NOMO-1 treated with DMSO at 0.1 percent for 48 hours (cell line): ENCODE measurements at regions not wholly inside any gene's neighbourhood (a gene's known extent, or its start where the extent isn't known, plus 50 kb on each side); places are given as distances from the start of the nearest gene placed in this dataset.
A peak's percentile ranks its signal among the peaks of the same experiment; 100 is the strongest.

ENCODE experiments used
- DNase-seq: peaks from one replicate; lab custom pipeline; 2025; ENCODE audit not compliant: unreplicated experiment; lab: John Stamatoyannopoulos, UW

DNA sequence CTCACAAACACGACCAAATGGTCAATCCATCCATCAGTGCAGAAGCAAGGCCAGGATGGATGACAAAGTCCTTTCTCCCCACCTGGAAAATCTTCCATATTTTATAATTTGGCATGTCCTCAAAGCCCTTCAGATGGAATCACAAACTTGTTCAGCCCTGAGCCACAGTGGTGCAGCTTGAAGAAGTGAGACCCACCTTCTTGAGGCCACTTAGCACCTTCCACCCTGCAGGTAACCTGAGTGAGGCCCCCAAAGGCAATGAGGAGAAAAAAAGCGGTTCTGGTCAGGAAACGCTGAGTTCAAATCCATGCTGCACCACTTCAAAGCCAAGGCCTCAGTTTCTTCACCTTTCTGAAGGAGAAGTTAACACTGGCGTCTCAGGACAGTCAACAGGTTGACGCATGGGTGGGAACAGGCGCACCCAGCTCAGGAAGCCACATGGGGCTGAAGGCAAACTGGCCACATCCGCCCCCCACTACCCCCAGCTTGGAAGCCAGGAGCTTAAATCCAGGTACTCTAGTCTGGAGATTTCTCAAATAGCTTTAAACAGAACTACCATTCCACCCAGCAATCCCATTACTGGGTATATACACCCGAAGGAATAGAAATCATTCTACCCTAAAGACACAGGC is 320.4 kb downstream of the BCL11B start:
- no peak for DNase-seq

DNA sequence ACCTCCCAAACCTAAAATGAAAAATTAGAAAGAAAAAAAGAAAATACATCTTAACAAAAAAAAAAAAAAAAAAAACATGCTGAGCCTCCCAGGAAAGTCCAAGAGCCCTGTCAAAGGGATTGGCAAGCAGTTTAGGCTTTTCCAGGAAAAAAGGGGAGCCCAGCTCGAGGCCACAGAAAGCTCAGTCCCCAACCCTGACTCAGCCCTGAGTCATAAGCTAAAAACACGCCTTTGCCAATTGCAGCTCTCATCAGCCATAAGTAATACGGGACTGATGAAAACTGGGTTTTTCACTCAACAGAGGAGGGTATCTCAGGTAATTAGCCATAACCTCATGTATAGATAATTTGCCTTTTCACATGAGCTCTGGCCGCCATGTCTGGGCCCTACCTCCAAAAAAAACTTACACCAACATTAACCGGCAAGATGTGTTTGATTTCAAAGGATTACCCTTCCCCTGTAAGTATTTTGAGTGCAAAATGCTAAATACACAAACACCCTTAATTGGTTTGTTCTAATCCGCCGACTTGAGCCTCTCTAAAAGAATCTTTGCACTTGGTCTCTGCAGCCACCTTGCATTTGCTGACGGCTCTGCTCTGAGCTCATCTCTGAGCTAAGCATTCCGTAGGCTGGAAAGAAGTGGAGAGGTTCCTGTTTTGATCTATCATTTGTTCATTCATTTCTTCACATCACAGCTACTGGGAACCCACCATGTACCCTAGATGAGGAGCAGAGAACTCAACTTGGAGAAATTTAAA is 319.2 kb downstream of the BCL11B start:
- no peak for DNase-seq

DNA sequence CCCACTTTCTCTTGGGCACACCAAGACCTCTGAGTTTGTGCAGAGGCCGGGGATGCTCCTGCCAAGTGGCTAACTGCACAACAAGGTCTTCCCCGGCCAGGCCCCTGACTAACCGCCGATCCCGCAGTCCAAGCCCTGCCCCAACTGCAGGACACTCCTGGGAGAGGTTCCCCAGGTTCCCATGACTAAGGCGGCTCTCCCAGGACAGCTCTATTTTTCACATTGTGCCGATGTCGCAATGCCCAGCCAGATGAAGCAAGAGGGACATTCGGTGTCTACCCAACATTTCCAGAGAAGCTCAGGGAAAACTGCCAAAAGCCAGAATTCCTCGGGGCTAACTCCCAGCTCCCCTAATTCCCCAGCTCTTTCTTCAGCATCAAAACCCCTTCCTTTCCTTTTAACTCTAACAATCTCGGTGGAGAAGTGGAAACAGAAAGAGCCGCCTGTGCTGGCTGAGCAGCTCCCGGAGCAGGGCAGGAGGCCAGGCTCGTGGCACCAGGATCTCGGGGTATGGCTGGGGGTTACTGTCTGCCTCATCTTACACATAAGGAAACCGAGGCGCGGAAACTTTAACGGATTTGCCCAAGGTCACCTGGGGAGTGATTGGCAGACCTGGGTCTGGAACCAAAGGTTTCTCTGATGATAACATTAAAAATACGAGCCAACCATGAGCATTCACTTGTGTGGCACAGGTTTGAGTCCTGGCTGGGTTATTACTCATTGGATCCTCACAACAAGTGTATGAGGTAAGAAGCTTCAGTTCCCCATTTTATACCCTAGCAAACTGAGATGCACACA is 318.2 kb downstream of the BCL11B start:
- no peak for DNase-seq

DNA sequence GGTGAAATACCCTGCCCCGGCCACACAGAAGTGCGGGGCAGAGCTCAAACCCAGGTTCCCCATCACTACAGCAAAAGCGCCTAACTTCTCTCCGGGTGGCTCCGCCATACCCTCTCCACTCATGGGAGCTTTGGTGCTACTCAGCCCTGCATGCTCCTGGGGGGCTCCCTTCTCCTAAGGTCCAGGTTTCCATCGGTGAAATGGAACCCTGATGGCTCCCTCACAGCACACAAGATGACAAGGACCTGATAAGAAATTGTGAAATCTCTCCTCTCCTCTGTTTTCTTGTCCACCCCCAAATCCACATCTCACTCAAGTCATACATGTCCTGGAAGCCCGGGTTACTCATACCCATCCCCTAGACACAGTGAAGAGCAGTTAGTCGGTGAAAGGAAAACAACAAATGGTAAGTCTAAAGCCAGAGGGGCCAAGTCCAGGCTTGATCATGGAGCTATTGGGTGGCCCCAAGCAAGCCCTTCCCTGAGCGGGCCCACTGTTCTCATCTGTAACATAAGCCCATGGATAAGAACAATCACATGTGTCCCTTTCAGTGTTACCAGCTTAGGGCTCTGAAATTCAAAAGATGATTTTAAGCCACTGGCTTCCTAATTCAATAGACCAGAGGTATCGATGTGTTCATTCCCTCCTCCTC is 317.5 kb downstream of the BCL11B start:
- DNase-seq: no peak

DNA sequence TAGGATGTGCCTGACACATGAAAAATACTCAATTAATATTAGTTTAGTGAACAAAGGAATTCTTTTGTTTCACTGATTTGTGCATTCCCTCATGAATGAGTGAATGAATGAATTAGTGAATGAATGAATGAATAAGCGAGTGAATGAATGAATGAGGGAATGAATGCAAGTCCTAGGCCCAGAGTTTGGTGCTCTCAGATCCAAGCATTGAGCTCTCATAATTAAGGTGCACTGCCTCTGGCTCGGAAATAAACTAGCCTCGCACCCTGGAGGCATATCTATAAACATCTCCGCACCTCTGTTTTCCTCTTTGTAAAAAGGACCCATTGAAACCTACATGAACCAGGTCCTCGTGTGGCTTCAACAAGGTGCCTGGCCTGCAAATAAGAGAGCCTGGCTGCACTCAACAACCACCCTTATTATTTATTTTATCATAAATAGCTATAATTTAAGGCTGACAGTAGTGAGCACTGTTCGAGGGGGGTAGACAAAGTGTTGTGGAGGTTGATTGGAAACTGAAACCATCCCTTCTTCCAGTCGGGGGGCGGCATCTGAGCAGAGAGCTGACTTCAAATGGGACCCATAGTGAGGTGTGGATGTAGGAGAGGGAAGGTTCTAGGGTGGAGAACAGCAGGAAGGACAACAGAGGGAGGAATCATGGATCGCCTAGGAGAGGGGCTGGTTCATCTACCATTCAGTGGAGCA is 316.8 kb downstream of the BCL11B start:
- DNase-seq: no peak

DNA sequence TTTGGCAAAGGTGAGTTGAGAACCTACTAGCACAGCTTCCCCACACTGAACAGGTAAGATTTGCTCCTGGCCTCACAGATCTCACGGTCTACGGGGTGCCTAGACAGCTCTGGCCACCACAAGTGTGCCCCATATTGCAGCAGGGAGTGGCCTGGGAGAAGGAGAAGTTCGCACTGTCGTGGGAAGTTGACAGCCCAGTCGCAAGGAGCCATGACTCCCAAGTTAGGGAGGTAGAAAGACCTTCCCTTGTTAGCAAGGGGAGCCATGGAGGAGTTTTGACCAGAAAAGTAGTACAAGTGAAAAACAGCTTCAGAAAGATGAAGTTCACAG is 316.3 kb downstream of the BCL11B start:
- DNase-seq: no peak

DNA sequence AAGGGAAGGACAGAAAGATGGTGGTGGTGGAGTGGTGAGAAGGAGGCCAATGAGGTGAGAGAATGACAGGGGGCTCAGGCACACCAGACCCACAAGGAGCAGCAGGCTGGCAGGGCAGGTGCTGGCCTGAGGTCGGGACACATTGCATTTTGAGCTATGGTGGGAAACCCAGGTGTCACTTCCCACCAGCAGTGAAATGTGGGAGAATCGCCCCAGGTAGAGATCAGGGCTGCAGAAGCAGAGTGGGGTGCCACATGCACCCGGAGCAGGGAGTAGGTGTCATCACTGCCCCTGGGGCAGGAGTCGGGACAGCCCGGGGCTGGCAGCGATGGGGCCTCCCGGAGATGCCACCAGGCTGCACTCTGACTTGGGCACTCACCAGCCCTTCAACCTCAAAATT is 315.8 kb downstream of the BCL11B start:
- no peak for DNase-seq

DNA sequence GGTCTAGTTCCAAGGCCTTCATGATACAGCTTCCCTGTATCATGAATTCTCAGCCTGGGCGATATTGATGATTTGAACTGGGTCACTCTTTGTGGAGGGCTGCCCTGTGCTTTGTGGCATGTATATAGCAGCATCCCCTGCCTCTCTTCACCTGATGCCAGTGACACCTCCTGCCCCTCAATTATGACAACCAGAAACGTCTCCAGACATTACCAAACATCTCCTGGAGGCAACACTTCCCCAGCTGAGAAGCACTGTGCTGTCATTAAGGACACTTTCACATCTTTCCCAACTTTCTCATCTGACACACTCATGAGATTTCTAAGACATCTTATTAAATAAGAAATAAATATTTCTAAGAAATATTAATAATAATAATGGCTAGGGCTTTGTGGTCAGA is 315.3 kb downstream of the BCL11B start:
- no peak for DNase-seq

DNA sequence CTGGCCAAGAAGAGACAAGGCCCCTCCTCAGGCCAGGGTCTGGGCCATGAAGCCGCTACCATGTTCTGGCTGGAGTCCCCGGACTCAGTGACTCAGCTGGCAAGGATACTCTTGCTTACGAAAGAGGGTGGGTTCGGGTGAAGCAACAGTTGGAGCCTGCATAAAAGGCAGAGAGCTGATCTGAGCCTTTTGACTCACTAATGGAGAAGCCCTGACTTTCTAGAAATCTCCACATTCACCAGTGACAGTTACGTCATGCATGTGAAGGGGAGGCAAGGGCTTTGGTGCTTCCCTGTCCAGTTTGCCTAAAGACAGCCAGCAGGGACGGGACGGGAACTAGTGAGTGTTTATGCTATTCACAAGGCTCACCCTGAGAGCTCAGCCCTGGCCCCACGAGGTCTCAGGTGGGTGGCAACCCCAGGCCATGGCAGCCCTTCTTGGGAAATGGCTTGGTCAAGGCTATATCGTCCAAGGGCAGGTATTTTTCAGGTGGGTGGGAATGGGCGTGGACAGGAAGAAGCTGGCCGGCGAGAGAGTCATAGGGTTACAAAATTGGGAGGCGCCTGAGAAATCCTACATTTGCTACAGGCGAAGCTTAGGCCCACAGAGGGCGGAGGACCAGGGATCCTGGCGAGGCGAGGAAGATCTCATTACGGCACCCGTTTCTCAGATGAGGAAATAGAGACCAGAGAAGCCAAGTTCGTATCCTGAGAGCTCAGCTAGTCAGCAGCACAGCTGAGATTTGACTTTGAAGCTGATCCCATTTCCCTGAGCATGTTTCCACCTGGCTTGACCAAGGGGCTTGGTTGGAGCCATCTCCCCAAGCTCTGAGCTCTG is 314.6 kb downstream of the BCL11B start:
- DNase-seq: peak; percentile 84

DNA sequence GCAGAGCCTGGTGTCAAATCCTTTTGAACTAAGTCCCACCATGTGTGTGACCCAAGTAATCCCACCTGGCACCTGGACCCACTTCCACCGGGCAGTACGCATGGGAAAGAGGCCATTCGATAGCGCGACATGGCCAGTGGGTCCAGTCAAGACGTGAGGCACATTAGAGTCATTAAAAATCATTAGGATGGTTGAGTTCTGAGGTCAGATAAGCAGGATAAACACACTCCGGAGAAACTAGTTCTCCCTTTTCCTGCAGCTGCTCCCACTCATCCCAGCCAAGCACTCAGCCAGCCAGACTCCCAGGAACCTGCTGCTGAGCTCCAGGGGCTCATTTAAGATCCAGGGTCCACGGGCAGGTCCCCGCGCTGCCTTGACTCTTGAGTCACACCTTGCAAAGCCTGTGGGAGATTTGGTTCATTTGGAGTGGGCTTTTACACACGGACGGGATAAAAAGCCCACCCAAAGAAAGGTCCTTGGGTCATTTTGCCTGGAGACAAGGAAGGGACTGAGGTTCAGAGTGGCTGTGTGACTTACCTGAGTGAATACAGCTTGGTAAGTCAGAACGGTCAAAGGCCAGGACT is 313.9 kb downstream of the BCL11B start:
- no peak for DNase-seq

DNA sequence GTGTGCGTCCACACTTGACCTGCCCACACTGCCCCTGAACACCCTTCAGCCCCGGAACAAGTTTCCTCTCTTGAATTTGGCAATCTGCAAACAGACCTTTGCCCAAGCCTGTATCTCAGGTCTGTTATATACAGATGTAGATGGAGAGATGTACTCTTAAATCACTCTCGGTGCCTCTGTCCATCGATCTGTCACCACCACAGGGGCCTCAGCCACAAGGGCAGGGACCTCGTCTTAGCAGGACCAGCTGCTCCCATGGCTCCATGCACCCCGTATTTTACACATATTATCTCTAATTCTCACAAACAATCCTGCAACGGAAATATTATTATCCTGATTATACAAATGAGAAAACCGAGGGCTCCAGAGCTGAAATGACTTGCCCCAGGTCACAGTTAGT is 313.4 kb downstream of the BCL11B start:
- DNase-seq: no peak

DNA sequence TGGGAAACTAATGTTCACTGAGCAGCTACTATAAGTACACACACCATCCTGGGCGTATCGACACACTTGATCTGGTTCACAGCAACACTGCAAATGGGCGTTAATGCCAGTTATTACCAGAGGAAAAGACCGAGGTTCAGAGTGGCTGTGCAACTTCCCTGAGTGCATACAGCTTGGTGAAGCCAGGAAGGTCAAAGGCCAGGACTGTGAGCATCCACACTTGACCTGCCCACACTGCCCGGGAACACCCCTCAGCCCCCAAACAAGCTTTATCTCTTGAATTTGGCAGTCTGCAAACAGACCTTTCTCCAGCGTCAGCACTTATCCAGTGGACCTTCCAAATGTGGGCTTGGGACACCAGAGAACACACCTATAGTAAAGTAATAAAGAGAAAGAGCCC is 312.6 kb downstream of the BCL11B start:
- no peak for DNase-seq

DNA sequence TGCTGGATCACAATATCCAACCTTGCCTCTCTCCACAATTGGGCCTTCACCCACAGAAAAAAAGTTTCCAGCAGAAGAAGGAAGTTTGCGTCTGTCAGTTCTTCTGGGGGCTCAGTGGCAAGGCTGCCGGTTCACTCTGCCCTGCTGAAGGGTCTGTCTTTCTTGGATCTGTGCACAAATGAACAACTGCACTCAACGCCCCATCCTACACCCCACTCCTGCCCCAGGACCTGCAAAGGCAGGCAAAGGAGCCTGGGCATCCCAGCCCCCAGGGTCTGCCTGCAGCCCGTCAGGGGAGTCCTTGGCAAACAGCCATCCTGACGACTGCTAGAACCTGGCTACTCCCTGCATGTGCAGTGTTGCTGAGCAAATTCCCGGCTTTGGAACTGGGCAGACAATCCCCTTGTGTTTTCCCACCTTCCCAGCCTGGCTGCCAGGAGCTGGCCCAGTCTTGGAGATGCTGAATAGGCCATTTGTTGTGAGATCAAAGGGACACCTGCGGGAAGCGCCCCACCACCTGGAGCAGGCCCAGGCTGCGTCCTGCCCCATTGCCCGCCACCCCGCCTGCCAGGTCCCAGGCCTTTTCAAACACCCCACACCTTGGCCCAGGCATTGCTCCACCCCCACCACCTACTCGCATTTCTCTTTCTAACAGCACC is 311.9 kb downstream of the BCL11B start:
- DNase-seq: no peak

DNA sequence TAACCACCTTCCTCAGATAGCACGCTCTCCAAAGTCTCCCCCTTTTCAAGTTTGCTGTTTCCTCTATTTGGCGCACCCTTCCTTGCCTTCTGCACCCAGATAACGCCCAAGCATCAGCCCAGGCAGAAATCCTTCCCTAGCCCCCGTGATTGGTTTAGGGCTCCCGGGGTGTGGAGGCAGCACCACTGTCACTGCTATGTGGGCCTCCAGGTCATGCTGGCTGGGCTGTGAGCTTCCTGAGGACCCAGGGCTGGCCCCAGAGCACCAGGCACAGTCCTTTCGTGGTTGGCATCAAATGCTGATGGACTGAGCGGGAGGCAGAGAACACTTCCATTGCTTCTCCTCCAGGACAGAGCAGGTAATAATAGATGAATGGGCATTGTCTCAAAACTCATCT is 311.4 kb downstream of the BCL11B start:
- DNase-seq: no peak

DNA sequence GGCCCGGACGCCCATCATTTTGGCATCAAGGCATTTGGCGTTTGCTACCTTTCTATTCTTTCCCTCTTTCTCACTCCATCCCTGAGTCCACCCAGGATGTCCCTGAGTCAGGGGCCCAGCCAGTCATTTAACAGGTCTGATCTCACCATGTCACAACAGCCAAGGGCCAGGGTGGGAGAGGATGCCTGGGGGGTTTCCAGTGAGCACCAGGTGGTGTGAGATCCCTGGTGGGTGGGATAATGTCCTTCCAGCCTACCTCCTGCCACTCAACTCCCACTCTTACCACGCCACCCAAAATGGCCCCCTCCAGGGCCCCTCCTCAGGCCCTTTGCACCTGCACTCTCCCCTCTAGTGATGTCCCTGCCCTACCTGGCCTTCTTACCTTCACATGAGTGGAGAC is 310.8 kb downstream of the BCL11B start:
- DNase-seq: no peak

DNA sequence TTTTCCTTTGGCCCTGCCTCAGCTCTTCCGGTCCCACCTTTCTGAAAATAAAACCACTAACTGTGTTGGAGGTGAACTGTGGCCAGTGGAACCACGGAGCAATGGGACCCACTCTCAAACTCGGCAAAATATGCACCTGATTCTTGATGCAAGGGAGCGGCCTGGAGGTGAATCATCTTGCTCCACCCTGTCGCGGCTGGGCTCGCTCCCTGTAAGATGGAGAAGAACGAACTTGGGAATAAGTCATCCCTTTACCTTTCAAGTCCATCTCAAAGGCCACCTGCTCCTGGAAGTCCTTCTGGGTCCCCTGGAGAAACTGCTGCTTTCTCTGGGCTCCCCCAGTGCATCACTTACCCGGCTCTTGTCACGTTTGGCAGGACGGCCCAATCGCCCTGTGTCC is 309.9 kb downstream of the BCL11B start:
- DNase-seq: no peak

DNA sequence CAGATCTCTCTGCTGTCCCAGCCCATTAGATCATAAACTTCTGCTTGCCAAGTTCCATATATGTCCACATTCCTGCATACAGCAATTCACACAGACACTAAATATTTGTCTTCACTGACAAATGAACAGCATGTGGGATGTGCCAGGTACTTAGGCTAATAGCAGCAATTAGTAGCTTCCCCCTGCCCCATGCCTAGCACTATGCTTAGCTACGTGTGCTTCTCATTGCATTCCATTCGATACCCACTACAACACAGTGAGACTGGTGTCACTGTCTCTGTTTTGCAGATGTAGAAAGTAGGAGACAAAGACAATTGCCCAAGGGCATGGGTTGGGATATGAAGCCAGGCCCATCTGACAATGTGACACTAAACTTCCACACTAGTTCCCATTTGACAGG is 308.4 kb downstream of the BCL11B start:
- DNase-seq: no peak

DNA sequence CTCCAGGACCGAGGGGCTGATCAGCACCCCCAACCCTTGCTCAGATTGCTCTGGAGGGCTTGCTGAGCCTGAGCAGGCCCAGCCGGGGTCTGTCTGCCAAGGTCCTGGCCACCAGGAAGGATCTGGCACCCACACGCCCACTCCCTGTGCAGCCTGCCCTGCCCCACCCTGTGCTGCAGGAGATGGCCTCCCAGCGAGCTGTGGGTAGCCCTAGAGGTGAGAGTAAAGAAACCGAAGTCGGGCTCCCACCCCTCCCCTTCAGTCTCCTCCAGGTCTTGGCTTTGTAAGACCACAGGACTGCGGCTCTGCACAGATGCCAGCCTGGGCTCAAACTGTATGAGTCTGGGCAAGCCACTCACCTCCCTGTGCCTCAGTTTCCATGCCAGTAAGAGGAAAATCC is 307.8 kb downstream of the BCL11B start:
- no peak for DNase-seq

DNA sequence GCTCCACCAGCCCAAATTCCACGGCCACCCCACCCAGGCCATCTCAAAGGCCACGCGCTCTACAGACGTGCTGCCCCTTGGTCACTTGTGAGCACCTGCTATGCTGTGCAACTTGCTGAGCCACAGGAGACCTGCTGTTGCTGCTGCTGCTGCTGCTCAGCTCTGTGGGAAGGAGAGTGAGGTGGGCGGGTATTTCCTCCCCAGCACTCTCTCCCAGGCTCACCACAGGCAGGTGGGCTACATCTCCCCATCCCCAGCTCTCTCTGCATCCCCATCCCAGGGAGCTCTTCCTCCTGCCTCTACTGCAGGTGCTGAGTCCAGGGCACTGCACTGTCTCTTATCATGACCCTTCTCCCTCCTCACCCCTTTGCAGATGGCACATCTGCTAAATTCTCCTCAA is 306.9 kb downstream of the BCL11B start:
- DNase-seq: no peak
